ENCODE measurements at regions not wholly inside any gene's neighbourhood (a gene's known extent, or its start where the extent isn't known, plus 50 kb on each side); places are given as distances from the start of the nearest gene placed in this dataset.

DNA sequence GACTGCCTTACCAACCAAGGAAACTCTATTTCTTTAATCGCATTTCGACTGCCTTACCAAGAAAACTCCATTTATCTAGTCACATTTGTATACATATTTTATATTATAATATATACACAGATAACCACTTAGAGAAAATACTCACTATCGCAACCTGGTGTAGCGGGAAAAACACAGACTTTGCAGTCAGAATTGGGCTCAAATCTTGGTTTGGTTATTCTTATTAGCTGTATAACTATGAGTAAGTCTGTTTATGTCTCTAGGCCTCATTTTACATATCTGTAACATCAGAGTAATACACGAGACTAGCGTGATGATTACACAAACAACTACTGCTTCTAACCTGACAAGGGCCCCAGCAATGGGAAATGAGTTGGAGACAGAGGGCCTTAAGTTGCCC is 127.5 kb upstream of the POU5F2 start:
- intact Hi-C loops (cut with DNase I; ENCODE audit: low total_unique reads), result no loop called here
- WGBS, 5 donors, result 83 to 91% (median 85%) methylated on average over 6 of the region's 6 CpGs

DNA sequence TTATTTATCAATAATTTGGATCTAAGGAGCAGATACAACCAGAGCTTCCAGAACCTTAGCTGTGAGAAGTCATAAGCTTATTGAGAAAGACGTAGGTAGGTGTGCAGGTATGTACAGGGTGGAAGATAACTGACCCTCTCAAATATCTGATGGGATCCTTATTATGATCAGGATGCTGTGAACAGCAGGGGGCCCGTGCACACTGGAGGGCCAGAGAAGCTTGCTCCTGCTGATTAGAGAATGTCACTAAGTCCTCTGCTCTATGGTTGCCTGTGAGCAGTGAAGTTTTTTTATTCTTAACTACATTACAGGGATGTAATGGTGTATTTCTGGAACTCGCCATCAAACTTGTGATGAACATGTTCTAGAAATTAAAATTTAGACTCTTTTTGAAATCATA is 108.9 kb upstream of the POU5F2 start:
- intact Hi-C loops (cut with DNase I; ENCODE audit: low total_unique reads), result no loop called here
- WGBS, 5 donors, result 75 to 85% (median 78%) methylated on average over 3 of the region's 3 CpGs

More for the DNA sequence above, 127.5 kb upstream of the POU5F2 start:
- no peak for DNase-seq
- Histone ChIP-seq H3K4me1 (no peaks in the 10 kb centered on the region), H3K4me3 (no peak overlapping the region), H3K9me3 (no peaks in the 10 kb centered on the region), H3K36me3 (peaks cover 0 to 13% (median 9%) of the 10 kb centered on the region in 4 donors), H3K27me3 (no peaks in the 10 kb centered on the region), H3K27ac (no peak overlapping the region)
- TF ChIP-seq POLR2A (IDR thresholded peaks at IDR 0.05) (no peak), POLR2AphosphoS5 (IDR thresholded peaks at IDR 0.05) (no peak), EP300 (IDR thresholded peaks at IDR 0.05) (no peak)
- TF ChIP-seq, protein P1, sequence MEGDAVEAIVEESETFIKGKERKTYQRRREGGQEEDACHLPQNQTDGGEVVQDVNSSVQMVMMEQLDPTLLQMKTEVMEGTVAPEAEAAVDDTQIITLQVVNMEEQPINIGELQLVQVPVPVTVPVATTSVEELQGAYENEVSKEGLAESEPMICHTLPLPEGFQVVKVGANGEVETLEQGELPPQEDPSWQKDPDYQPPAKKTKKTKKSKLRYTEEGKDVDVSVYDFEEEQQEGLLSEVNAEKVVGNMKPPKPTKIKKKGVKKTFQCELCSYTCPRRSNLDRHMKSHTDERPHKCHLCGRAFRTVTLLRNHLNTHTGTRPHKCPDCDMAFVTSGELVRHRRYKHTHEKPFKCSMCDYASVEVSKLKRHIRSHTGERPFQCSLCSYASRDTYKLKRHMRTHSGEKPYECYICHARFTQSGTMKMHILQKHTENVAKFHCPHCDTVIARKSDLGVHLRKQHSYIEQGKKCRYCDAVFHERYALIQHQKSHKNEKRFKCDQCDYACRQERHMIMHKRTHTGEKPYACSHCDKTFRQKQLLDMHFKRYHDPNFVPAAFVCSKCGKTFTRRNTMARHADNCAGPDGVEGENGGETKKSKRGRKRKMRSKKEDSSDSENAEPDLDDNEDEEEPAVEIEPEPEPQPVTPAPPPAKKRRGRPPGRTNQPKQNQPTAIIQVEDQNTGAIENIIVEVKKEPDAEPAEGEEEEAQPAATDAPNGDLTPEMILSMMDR (IDR thresholded peaks at IDR 0.05), result no peak

DNA sequence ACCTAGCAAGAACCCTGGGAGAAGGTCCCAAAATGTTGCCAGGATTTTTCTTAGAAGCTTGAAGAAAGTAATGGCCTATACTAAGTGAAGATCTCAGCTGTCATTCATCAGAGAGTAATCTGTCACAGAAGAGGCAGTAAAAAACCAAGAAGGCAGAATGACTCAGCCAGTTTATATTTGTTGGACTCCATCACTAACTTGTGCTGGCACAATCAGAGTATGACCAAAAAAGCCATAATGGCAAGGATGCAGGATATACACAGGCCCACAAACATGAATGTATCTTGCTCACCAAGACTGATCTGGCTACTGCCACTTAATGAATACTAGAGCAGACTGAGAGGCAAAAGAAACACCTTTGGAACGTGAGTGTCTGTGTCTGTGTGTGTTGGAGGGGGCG is 104.0 kb upstream of the POU5F2 start:
- no peaks in the 10 kb centered on the region for H3K27me3 ChIP-seq
- DNase-seq, result no peak
- 90 to 97% (median 95%) methylated on average over 2 of the region's 2 CpGs for WGBS, 5 donors
- H3K4me1 ChIP-seq, result no peaks in the 10 kb centered on the region
- H3K36me3 ChIP-seq, result peaks cover 0 to 12% (median 7%) of the 10 kb centered on the region in 4 donors
- TF ChIP-seq POLR2AphosphoS5 (IDR thresholded peaks at IDR 0.05) (no peak), POLR2A (IDR thresholded peaks at IDR 0.05) (no peak), EP300 (IDR thresholded peaks at IDR 0.05) (no peak)
- TF ChIP-seq, protein P1 (IDR thresholded peaks at IDR 0.05), result no peak
- no peak overlapping the region for H3K27ac ChIP-seq
- no peak overlapping the region for H3K4me3 ChIP-seq
- peaks cover 5 to 19% (median 12%) of the 10 kb centered on the region in 4 donors for H3K9me3 ChIP-seq
- intact Hi-C loops (cut with DNase I; ENCODE audit: low total_unique reads), result no loop called here

More for the DNA sequence above, 108.9 kb upstream of the POU5F2 start:
- DNase-seq, result no peak
- H3K4me1 ChIP-seq, result no peaks in the 10 kb centered on the region
- H3K9me3 ChIP-seq, result peaks cover 0 to 5% (median 1%) of the 10 kb centered on the region in 4 donors
- H3K27me3 ChIP-seq, result no peaks in the 10 kb centered on the region
- no peak overlapping the region for H3K27ac ChIP-seq
- H3K4me3 ChIP-seq, result no peak overlapping the region
- TF ChIP-seq POLR2AphosphoS5 (IDR thresholded peaks at IDR 0.05), result no peak
- TF ChIP-seq EP300 (IDR thresholded peaks at IDR 0.05), result no peak
- TF ChIP-seq, protein P1 (IDR thresholded peaks at IDR 0.05), result no peak
- TF ChIP-seq POLR2A (IDR thresholded peaks at IDR 0.05), result no peak
- H3K36me3 ChIP-seq, result peaks cover 0 to 9% (median 5%) of the 10 kb centered on the region in 4 donors

DNA sequence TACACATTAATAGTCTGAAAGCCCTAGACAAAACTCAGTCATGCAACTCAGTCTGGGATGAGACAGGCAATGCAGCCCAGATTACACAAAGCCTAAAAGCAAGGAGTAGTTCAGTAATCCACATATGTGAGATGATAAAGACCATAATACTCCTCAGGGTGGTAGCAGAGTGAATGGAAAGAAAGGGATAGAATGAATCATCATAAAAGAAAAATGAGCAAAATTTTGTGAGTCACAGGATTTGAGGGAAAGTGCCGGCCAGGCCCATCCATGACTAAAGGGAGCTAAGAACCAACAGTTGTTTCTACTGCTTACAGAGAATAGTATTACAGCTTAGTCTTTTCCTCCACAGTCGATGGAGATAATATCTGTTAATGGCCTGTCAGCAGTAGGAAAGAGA is 90.0 kb upstream of the POU5F2 start:
- intact Hi-C loops (cut with DNase I; ENCODE audit: low total_unique reads), result no loop called here
- Histone ChIP-seq H3K27me3 (no peaks in the 10 kb centered on the region), H3K4me1 (no peaks in the 10 kb centered on the region), H3K9me3 (peaks cover 0 to 5% (median 0%) of the 10 kb centered on the region in 4 donors), H3K27ac (no peak overlapping the region), H3K36me3 (no peaks in the 10 kb centered on the region), H3K4me3 (no peak overlapping the region)
- TF ChIP-seq, protein P1 (IDR thresholded peaks at IDR 0.05), result no peak
- TF ChIP-seq POLR2AphosphoS5 (IDR thresholded peaks at IDR 0.05), result no peak
- no peak for TF ChIP-seq EP300 (IDR thresholded peaks at IDR 0.05)
- no peak for TF ChIP-seq POLR2A (IDR thresholded peaks at IDR 0.05)
- 82 to 96% (median 87%) methylated on average over 2 of the region's 2 CpGs for WGBS, 5 donors
- no peak for DNase-seq
